ENCODE measurements at regions not wholly inside any gene's neighbourhood (a gene's known extent, or its start where the extent isn't known, plus 50 kb on each side); places are given as distances from the start of the nearest gene placed in this dataset.

DNA sequence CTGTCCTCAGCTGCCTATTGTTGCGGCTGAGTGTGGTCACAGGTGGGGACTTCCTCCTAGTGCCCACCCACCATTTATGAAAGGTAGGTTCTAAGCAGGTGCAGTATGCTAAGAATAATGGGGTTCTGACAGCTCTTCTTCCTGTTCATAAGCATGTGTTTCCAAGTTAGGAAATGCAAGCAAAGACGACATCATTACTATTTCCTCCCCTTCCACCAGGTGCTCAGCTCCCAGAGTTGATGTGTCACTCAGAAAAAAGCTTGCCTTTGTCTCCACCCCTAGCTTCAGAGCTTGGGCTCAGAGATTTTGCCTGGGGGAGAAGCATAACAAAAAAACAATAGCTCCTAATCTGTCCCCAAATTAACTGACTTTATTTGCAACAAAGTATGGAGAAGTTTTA lies 1076.7 kb downstream of the NR2F1-AS1 start:
- TF ChIP-seq CTCF (conservative IDR thresholded peaks at IDR 0.05 in 1 of 2, IDR thresholded peaks at IDR 0.05 in 1 of 2; ENCODE audit: extremely low read depth in 1 of 2, insufficient read depth in 1 of 2, low read depth in 1 of 2, low read length in 2 of 2) (no peak), EZH2 (IDR thresholded peaks at IDR 0.05; ENCODE audit: borderline replicate concordance, low read length) (no peak)
